ENCODE measurements at regions not wholly inside any gene's neighbourhood (a gene's known extent, or its start where the extent isn't known, plus 50 kb on each side); places are given as distances from the start of the nearest gene placed in this dataset.

- TF ChIP-seq POLR2A (IDR thresholded peaks at IDR 0.05) (no peak), EP300 (IDR thresholded peaks at IDR 0.05) (no peak), POLR2AphosphoS5 (IDR thresholded peaks at IDR 0.05) (no peak), CTCF (IDR thresholded peaks at IDR 0.05) (no peak)
- H3K36me3 ChIP-seq, result no peaks in the 10 kb centered on the region
- WGBS, 2 donors (ENCODE audit: low coverage in 1 of 2), result 46 to 68% methylated on average over 4 of the region's 4 CpGs
- H3K27ac ChIP-seq, result no peak overlapping the region
- H3K27me3 ChIP-seq, result no peaks in the 10 kb centered on the region
- no peak for ATAC-seq
- no peak overlapping the region for H3K4me3 ChIP-seq
- no peaks in the 10 kb centered on the region for H3K4me1 ChIP-seq
- H3K9me3 ChIP-seq, result peaks cover 0 to 28% (median 0%) of the 10 kb centered on the region in 3 donors
Observed at GRCh38 chr14:96978525-96979272, 181.5 kb downstream of the VRK1 start.

- no peak for TF ChIP-seq CTCF (IDR thresholded peaks at IDR 0.05)
- TF ChIP-seq POLR2A (IDR thresholded peaks at IDR 0.05), result no peak
- no peak for TF ChIP-seq POLR2AphosphoS5 (IDR thresholded peaks at IDR 0.05)
- no peak for TF ChIP-seq EP300 (IDR thresholded peaks at IDR 0.05)
- Histone ChIP-seq H3K36me3 (no peaks in the 10 kb centered on the region), H3K27ac (no peak overlapping the region), H3K27me3 (no peaks in the 10 kb centered on the region), H3K4me3 (no peak overlapping the region), H3K4me1 (no peaks in the 10 kb centered on the region), H3K9me3 (peaks cover 0 to 18% (median 0%) of the 10 kb centered on the region in 3 donors)
- ATAC-seq, result no peak
- WGBS, 2 donors (ENCODE audit: low coverage in 1 of 2), result 36 to 56% methylated on average over 8 to 12 of the region's 12 CpGs
Observed at GRCh38 chr14:96979611-96980074, 182.5 kb downstream of the VRK1 start.

- H3K4me1 ChIP-seq, result no peaks in the 10 kb centered on the region
Observed at GRCh38 chr14:96980835-96981234, 183.7 kb downstream of the VRK1 start.

GRCh38 chr14:96986256-96987085 is 189.3 kb downstream of the VRK1 start:
- Histone ChIP-seq H3K27ac (no peak overlapping the region), H3K4me1 (no peaks in the 10 kb centered on the region), H3K27me3 (no peaks in the 10 kb centered on the region), H3K36me3 (no peaks in the 10 kb centered on the region), H3K4me3 (no peak overlapping the region), H3K9me3 (peaks cover 0 to 8% (median 0%) of the 10 kb centered on the region in 3 donors)
- 72 to 73% methylated on average over 4 to 5 of the region's 6 CpGs for WGBS, 2 donors (ENCODE audit: low coverage in 1 of 2)
- TF ChIP-seq POLR2AphosphoS5 (IDR thresholded peaks at IDR 0.05) (no peak), CTCF (IDR thresholded peaks at IDR 0.05) (no peak), POLR2A (IDR thresholded peaks at IDR 0.05) (no peak), EP300 (IDR thresholded peaks at IDR 0.05) (no peak)
- no peak for ATAC-seq

More at GRCh38 chr14:96980835-96981234, 183.7 kb downstream of the VRK1 start:
- no peaks in the 10 kb centered on the region for H3K36me3 ChIP-seq
- no peaks in the 10 kb centered on the region for H3K27me3 ChIP-seq
- no peak overlapping the region for H3K27ac ChIP-seq
- peaks cover 0 to 6% (median 0%) of the 10 kb centered on the region in 3 donors for H3K9me3 ChIP-seq
- H3K4me3 ChIP-seq, result no peak overlapping the region
- 87 to 96% methylated on average over 2 to 4 of the region's 4 CpGs for WGBS, 2 donors (ENCODE audit: low coverage in 1 of 2)
- ATAC-seq, result no peak
- TF ChIP-seq CTCF (IDR thresholded peaks at IDR 0.05) (no peak), POLR2AphosphoS5 (IDR thresholded peaks at IDR 0.05) (no peak)
